Mucosa of descending colon (tissue), 3 donors: ENCODE measurements at regions not wholly inside any gene's neighbourhood (a gene's known extent, or its start where the extent isn't known, plus 50 kb on each side); places are given as distances from the start of the nearest gene placed in this dataset.

ENCODE experiments used
- ATAC-seq: fragments of 200-7000 bp; cut with Tn5 transposase; one replicate; pipeline ENCODE4 v1.9.1; 2020; ENCODE audit warnings: mild to moderate bottlenecking, moderate library complexity
- DNase-seq, 3 donors: peaks; one replicate each; pipeline ENCODE4 v3.0.0-alpha.2; 2020
- H3K36me3 ChIP-seq: fragments of 200-600 bp; one replicate; pipeline ENCODE4 v1.8.0; 2021; ENCODE audit warnings: low read depth, mild to moderate bottlenecking
- H3K4me1 ChIP-seq: fragments of 200-600 bp; one replicate; pipeline ENCODE4 v1.8.0; 2021; ENCODE audit warnings: low read depth, mild to moderate bottlenecking
- H3K4me3 ChIP-seq: fragments of 200-600 bp; one replicate; pipeline ENCODE4 v1.8.0; 2021; ENCODE audit warnings: mild to moderate bottlenecking
- H3K9me3 ChIP-seq: fragments of 200-600 bp; one replicate; pipeline ENCODE4 v1.8.0; 2021; ENCODE audit warnings: mild to moderate bottlenecking
- intact Hi-C, 2 donors: fragments of 100-400 bp; cut with DNase I in 1 of 2; cut with micrococcal nuclease in 1 of 2; formaldehyde crosslinking; loops; one replicate each; pipeline versions ENCODE4 v1.11.0 to v1.11.1; 2022; cut with DNase I, micrococcal nuclease
- TF ChIP-seq, protein P1 (sequence below): fragments of 200-600 bp; IDR thresholded peaks from one replicate; pipeline ENCODE4 v1.8.0; 2022; ENCODE audit warnings: antibody characterized with exemption, mild to moderate bottlenecking
- donor health status: DM: no; HTN: no; CAD: no; lungs with moderate emphysema.
- donor health status: DM: no; HTN: no; CAD: no.
- donor health status: DM: no; HTN: yes; CAD: no.

DNA sequence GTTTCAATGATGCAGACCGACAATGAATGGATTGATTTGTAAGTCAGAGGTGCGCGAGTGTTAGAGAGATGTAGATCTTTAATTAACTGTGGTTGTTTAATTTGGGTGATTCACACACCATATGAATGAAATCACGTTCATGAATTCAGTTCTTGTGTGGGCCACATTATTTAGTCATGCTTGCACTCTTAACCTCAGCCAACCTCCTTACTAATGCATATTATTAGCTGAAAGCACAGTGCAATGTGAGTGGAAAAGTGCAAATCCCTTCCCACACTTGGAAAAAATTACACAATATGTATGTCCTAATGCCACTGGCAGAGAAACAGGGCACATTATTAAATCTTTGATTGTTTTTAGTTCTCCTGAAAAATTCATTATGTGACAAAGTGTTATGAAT, 512.5 kb downstream of the BCKDHB start:
- DNase-seq: no peak
- no peak for ATAC-seq
- intact Hi-C loops: no loop called here
- Histone ChIP-seq H3K36me3 (no peaks in the 10 kb centered on the region), H3K4me3 (no peak overlapping the region), H3K9me3 (no peaks in the 10 kb centered on the region), H3K4me1 (no peaks in the 10 kb centered on the region)
- TF ChIP-seq, protein P1, sequence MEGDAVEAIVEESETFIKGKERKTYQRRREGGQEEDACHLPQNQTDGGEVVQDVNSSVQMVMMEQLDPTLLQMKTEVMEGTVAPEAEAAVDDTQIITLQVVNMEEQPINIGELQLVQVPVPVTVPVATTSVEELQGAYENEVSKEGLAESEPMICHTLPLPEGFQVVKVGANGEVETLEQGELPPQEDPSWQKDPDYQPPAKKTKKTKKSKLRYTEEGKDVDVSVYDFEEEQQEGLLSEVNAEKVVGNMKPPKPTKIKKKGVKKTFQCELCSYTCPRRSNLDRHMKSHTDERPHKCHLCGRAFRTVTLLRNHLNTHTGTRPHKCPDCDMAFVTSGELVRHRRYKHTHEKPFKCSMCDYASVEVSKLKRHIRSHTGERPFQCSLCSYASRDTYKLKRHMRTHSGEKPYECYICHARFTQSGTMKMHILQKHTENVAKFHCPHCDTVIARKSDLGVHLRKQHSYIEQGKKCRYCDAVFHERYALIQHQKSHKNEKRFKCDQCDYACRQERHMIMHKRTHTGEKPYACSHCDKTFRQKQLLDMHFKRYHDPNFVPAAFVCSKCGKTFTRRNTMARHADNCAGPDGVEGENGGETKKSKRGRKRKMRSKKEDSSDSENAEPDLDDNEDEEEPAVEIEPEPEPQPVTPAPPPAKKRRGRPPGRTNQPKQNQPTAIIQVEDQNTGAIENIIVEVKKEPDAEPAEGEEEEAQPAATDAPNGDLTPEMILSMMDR: no peak

DNA sequence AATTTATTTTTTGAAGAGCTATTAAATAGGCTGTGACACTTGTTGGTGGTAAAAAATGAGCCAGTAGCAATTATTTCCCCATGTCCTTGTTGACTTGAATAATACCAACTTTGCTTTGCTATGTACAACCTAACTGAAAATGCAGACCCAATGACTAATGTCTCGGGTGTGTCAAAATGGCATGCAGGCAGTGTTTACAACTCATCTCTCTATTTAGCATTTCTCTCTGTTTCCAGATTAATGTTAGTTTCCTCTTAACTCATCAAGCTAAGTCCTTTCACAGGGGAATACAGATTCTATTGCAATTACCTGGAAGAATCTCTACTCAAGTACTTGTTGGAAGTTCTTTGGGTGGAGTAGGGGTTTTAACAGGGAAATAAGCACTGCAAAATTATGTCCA, 504.4 kb downstream of the BCKDHB start:
- TF ChIP-seq, protein P1: no peak
- intact Hi-C loops: no loop called here
- Histone ChIP-seq H3K4me1 (no peaks in the 10 kb centered on the region), H3K9me3 (no peaks in the 10 kb centered on the region), H3K36me3 (no peaks in the 10 kb centered on the region), H3K4me3 (no peak overlapping the region)
- ATAC-seq: no peak
- DNase-seq: no peak

DNA sequence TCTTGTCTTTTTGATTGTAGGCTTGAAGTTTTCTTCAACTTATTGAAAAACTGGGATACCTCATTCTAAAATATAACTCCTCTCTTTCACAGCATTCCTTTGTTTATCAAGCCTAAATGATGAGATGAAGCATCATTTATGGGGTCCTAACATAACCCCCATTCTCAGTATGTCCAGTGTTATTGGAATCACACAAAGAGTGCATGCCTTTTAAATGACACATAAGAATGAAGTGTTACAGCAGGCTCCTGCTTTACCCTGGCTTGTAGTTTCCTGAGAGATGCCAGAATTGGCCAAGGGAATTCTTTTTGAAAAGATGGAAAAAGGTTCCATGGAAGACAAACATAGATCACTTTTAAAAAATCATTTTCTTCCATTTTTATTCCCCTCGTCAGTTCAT, 502.4 kb downstream of the BCKDHB start:
- TF ChIP-seq, protein P1: no peak
- no peaks in the 10 kb centered on the region for H3K9me3 ChIP-seq
- DNase-seq (no peak), ATAC-seq (no peak)
- no peaks in the 10 kb centered on the region for H3K4me1 ChIP-seq
- intact Hi-C loops: no loop called here
- H3K36me3 ChIP-seq: no peaks in the 10 kb centered on the region
- H3K4me3 ChIP-seq: no peak overlapping the region

DNA sequence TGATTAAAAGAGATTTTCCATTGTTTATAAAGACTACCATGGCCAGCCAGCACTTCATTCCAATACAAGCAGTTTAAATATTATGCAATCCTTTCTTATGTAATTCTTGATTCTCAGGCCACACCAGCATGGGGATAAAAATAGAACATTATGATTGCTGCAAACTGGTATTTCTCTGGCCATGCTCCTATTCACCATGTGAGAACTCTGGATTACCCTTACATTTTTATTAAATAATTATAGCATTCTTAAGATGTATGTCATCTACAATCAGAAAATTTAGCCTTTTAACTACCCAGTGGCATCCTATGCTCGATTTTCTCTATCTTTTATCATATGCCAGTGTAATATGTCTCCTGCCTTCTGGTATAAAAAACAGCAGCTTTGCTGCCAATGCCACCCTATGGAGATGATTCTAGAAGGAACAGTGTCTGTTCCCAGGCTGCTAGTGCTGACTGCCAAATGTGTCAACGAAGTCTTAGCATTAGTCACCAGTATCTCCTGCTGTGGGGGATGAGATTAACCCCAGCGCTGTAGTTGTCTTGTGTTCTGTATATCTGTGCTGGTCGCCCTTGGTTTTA, 501.4 kb downstream of the BCKDHB start:
- DNase-seq: no peak
- intact Hi-C loops: no loop called here
- no peaks in the 10 kb centered on the region for H3K36me3 ChIP-seq
- no peak overlapping the region for H3K4me3 ChIP-seq
- ATAC-seq: peak; percentile 22
- no peaks in the 10 kb centered on the region for H3K4me1 ChIP-seq
- H3K9me3 ChIP-seq: no peaks in the 10 kb centered on the region
- TF ChIP-seq, protein P1: no peak

DNA sequence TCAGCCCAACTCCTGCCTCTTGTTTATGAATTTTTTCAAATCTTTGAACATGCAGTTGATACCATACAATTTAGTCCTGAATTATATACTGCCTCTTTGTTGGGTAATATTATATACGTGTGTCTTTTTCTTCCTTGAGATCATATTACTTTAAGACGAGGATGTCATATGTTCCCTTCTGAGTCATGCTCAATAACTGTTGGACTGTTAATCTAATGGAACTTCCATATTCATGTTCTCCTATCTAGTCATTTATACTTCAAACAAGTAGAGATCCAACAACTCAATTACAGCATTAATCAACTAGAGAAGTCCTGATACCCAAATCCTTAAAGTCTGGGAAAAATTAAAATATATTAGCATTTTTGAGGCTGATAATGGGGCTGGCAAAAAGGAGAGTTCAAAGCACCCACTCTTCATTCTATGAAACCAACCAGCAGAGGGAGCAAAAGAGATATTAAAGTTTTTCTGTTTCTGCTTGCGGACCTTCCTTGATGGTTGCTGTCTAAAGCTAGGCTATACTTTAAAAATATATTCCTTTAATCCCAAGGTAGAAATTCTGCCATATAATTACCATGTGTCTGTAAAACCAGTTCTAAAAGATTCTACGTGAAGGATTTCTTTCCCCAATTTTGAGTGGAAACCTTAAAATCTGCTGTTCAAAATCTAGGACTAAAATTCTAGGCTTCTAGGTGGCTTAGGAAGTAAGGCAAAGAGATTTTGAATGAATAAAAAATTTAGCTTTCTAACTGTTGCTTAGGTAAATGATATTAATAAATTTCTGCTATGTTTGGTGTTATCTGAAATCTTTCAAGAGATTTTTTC, 498.9 kb downstream of the BCKDHB start:
- intact Hi-C loops: no loop called here
- Histone ChIP-seq H3K9me3 (no peaks in the 10 kb centered on the region), H3K4me1 (no peaks in the 10 kb centered on the region), H3K36me3 (no peaks in the 10 kb centered on the region), H3K4me3 (no peak overlapping the region)
- ATAC-seq: no peak
- DNase-seq: peak in 1 of 3 donors; percentile 16
- TF ChIP-seq, protein P1: no peak
